ENCODE measurements at regions not wholly inside any gene's neighbourhood (a gene's known extent, or its start where the extent isn't known, plus 50 kb on each side); places are given as distances from the start of the nearest gene placed in this dataset.

DNA sequence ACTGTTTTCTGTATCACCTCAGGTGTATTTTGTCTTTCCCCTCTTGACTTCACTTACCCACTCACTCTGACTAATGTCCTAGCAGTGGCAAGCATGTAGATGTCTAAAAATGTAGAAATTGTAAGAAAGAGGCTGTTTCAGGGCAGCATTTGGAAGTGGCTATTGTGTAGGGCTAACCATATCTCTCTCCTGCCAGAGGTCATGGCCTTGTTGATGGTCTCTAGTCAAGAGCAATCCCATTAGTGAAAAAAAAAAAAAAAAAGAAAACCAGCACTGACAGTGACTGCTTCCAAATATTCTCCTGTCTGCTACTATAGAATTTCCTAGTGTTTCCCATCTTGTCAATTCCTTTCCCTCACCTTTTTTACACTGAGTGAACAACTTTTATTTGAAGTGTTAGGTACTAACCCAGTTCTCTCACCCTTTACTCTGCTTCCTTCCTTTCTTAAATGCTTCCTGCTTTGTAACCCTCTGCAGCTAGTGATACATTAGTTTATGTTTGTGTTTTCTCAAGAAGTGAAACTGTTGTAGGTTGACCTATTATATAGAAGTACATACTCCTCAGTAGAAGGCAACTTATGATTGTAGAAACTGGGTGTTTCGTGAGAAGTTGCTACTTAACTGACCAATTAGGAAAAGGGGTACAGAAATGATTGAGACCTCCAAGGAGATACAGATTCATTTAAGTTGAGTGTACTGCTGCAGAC, 174.1 kb upstream of the PTPRK start:
- H3K36me3 Mint-ChIP-seq (ENCODE audit: unreplicated experiment), result no peaks in the 10 kb centered on the region
- H3K9me3 Mint-ChIP-seq (ENCODE audit: unreplicated experiment), result no peaks in the 10 kb centered on the region
- H3K27me3 Mint-ChIP-seq (ENCODE audit: unreplicated experiment), result no peaks in the 10 kb centered on the region
- TF ChIP-seq, protein P1, sequence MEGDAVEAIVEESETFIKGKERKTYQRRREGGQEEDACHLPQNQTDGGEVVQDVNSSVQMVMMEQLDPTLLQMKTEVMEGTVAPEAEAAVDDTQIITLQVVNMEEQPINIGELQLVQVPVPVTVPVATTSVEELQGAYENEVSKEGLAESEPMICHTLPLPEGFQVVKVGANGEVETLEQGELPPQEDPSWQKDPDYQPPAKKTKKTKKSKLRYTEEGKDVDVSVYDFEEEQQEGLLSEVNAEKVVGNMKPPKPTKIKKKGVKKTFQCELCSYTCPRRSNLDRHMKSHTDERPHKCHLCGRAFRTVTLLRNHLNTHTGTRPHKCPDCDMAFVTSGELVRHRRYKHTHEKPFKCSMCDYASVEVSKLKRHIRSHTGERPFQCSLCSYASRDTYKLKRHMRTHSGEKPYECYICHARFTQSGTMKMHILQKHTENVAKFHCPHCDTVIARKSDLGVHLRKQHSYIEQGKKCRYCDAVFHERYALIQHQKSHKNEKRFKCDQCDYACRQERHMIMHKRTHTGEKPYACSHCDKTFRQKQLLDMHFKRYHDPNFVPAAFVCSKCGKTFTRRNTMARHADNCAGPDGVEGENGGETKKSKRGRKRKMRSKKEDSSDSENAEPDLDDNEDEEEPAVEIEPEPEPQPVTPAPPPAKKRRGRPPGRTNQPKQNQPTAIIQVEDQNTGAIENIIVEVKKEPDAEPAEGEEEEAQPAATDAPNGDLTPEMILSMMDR (IDR thresholded peaks at IDR 0.05; ENCODE audit: partially characterized antibody, unreplicated experiment), result no peak
- DNase-seq, result no peak
- no peak overlapping the region for H3K27ac Mint-ChIP-seq (ENCODE audit: unreplicated experiment)
- peaks cover 12% of the 10 kb centered on the region for H3K4me1 Mint-ChIP-seq (ENCODE audit: low read depth, unreplicated experiment)
- H3K4me3 Mint-ChIP-seq (ENCODE audit: unreplicated experiment), result no peak overlapping the region

- Mint-ChIP-seq H3K4me1 (ENCODE audit: low read depth, unreplicated experiment) (peaks cover 13% of the 10 kb centered on the region), H3K27ac (ENCODE audit: unreplicated experiment) (no peak overlapping the region), H3K4me3 (ENCODE audit: unreplicated experiment) (no peak overlapping the region), H3K27me3 (ENCODE audit: unreplicated experiment) (no peaks in the 10 kb centered on the region), H3K9me3 (ENCODE audit: unreplicated experiment) (no peaks in the 10 kb centered on the region), H3K36me3 (ENCODE audit: unreplicated experiment) (no peaks in the 10 kb centered on the region)
- TF ChIP-seq, protein P1 (IDR thresholded peaks at IDR 0.05; ENCODE audit: partially characterized antibody, unreplicated experiment), result no peak
- DNase-seq, result no peak
Measured at GRCh38 chr6:128690063-128690462, 169.7 kb upstream of the PTPRK start.

DNA sequence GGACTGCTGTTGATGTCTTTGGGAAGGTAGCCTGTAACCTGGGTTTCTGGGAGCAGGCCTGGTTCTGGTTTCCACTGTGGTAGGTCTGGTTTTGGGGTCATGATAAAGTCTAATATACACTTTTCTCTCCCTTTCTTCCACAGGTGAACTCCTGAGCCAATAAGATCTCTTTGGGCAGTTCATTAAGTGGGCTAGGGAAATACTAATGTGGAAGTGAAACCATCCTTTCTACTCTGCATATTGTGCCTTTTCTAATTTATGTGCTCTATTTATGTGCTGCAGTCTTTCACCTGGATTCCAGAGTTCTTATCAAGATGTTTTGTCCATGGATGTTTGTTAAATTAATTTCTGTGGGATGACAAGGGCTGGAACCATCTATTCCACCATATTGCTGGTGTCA, 165.7 kb upstream of the PTPRK start:
- Mint-ChIP-seq H3K36me3 (ENCODE audit: unreplicated experiment) (no peaks in the 10 kb centered on the region), H3K4me3 (ENCODE audit: unreplicated experiment) (no peak overlapping the region), H3K27me3 (ENCODE audit: unreplicated experiment) (no peaks in the 10 kb centered on the region), H3K27ac (ENCODE audit: unreplicated experiment) (no peak overlapping the region), H3K9me3 (ENCODE audit: unreplicated experiment) (no peaks in the 10 kb centered on the region), H3K4me1 (ENCODE audit: low read depth, unreplicated experiment) (peaks cover 13% of the 10 kb centered on the region)
- no peak for DNase-seq
- TF ChIP-seq, protein P1 (IDR thresholded peaks at IDR 0.05; ENCODE audit: partially characterized antibody, unreplicated experiment), result no peak

GRCh38 chr6:128676456-128676855, 156.1 kb upstream of the PTPRK start:
- Mint-ChIP-seq H3K36me3 (ENCODE audit: unreplicated experiment) (no peaks in the 10 kb centered on the region), H3K4me1 (ENCODE audit: low read depth, unreplicated experiment) (no peaks in the 10 kb centered on the region), H3K27ac (ENCODE audit: unreplicated experiment) (no peak overlapping the region), H3K27me3 (ENCODE audit: unreplicated experiment) (no peaks in the 10 kb centered on the region), H3K9me3 (ENCODE audit: unreplicated experiment) (no peaks in the 10 kb centered on the region), H3K4me3 (ENCODE audit: unreplicated experiment) (no peak overlapping the region)
- TF ChIP-seq, protein P1 (IDR thresholded peaks at IDR 0.05; ENCODE audit: partially characterized antibody, unreplicated experiment), result no peak
- no peak for DNase-seq

GRCh38 chr6:128672023-128672422, 151.6 kb upstream of the PTPRK start:
- DNase-seq, result no peak
- TF ChIP-seq, protein P1 (IDR thresholded peaks at IDR 0.05; ENCODE audit: partially characterized antibody, unreplicated experiment), result no peak

More at GRCh38 chr6:128672023-128672422, 151.6 kb upstream of the PTPRK start:
- Mint-ChIP-seq H3K4me3 (ENCODE audit: unreplicated experiment) (no peak overlapping the region), H3K27me3 (ENCODE audit: unreplicated experiment) (no peaks in the 10 kb centered on the region), H3K4me1 (ENCODE audit: low read depth, unreplicated experiment) (no peaks in the 10 kb centered on the region), H3K27ac (ENCODE audit: unreplicated experiment) (no peak overlapping the region), H3K36me3 (ENCODE audit: unreplicated experiment) (no peaks in the 10 kb centered on the region), H3K9me3 (ENCODE audit: unreplicated experiment) (no peaks in the 10 kb centered on the region)

Measured in glutamatergic neuron (in vitro differentiated cells).